ENCODE measurements at regions not wholly inside any gene's neighbourhood (a gene's known extent, or its start where the extent isn't known, plus 50 kb on each side); places are given as distances from the start of the nearest gene placed in this dataset.

DNA sequence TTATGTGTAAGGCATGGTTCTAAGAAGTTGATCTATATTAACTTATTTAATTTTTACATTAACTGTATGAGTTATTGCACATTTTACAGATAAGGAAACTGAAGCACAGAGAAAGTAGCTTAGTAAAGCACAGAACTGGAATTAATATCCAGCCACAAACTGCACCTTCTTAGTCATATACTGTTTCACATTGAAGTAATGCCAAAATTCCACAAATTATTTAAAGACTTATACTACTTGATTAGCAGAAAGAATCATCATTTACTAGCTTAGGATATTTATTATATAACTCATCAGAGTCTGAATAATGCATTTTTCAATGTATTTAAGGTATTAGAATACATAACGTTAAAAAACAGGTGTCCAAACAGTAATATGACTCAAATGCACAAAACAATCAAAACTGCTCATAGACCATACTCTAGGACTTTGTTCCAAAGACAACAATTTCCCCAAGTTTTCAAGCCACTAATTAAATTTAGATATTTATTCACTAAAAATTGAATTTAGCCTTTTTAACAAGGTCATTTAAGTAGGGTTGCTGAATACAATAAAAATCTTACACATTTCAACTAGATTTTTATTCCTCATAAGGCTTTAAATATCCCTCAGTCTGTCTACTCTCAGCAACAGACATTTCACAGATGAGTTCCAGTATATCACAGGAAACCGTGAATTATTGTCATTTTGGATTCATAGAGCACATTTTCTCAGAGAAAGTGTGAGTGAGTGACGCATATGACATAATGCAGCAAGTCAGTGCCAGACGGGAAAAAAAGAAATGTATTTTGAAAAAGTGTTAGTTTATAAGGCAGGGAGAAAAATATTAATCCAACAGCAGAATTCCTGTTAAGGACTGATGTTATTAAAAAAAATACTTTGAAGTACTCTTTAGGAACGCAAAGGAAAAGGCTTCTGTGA lies 782.5 kb downstream of the TMTC2 start:
- Histone ChIP-seq H3K4ac (ENCODE audit: low read depth, low read length) (no peak overlapping the region), H3K4me2 (ENCODE audit: low read length) (no peak overlapping the region), H3K9ac (ENCODE audit: low read length) (no peak overlapping the region), H3K27me3 (ENCODE audit: insufficient read depth, low read length, poor library complexity) (peaks cover 2% of the 10 kb centered on the region), H3K79me2 (ENCODE audit: control insufficient read depth, insufficient read depth, low read length) (no peaks in the 10 kb centered on the region), H3K23ac (ENCODE audit: low read length) (no peak overlapping the region), H3K79me1 (ENCODE audit: low read length) (no peaks in the 10 kb centered on the region), H2BK5ac (ENCODE audit: low read length) (no peak overlapping the region), H4K8ac (ENCODE audit: low read depth, low read length) (no peak overlapping the region), H3K36me3 (ENCODE audit: control insufficient read depth, insufficient read depth, low read length) (no peaks in the 10 kb centered on the region), H3K4me1 (ENCODE audit: control insufficient read depth, low read depth, low read length) (no peaks in the 10 kb centered on the region), H3K4me3 (ENCODE audit: low read length) (no peak overlapping the region), H3K27ac (ENCODE audit: low read depth, low read length) (no peak overlapping the region), H4K5ac (ENCODE audit: low read length) (no peak overlapping the region), H2BK120ac (ENCODE audit: low read depth, low read length) (no peak overlapping the region), H3K18ac (ENCODE audit: low read length) (no peak overlapping the region), H2BK15ac (replicated peaks; ENCODE audit: low read depth) (no peak overlapping the region), H2AK5ac (ENCODE audit: low read length) (no peak overlapping the region), H3K56ac (ENCODE audit: low read length) (no peak overlapping the region)
- no CpG with 5 or more reads among the region's 5 CpGs for WGBS (ENCODE audit: extremely low coverage, insufficient coverage, low lambda C conversion rate)
- DNase-seq: no peak

- Histone ChIP-seq H3K27me3 (ENCODE audit: insufficient read depth, low read length, poor library complexity) (no peaks in the 10 kb centered on the region), H2BK15ac (replicated peaks; ENCODE audit: low read depth) (no peak overlapping the region), H2BK120ac (ENCODE audit: low read depth, low read length) (no peak overlapping the region), H4K8ac (ENCODE audit: low read depth, low read length) (no peak overlapping the region), H3K18ac (ENCODE audit: low read length) (no peak overlapping the region), H2AK5ac (ENCODE audit: low read length) (no peak overlapping the region), H3K4ac (ENCODE audit: low read depth, low read length) (no peak overlapping the region), H3K4me1 (ENCODE audit: control insufficient read depth, low read depth, low read length) (no peaks in the 10 kb centered on the region), H3K23ac (ENCODE audit: low read length) (no peak overlapping the region), H3K4me2 (ENCODE audit: low read length) (no peak overlapping the region), H2BK5ac (ENCODE audit: low read length) (no peak overlapping the region), H3K9ac (ENCODE audit: low read length) (no peak overlapping the region), H4K5ac (ENCODE audit: low read length) (no peak overlapping the region), H3K4me3 (ENCODE audit: low read length) (no peak overlapping the region), H3K56ac (ENCODE audit: low read length) (no peak overlapping the region), H3K36me3 (ENCODE audit: control insufficient read depth, insufficient read depth, low read length) (no peaks in the 10 kb centered on the region), H3K79me2 (ENCODE audit: control insufficient read depth, insufficient read depth, low read length) (no peaks in the 10 kb centered on the region), H3K79me1 (ENCODE audit: low read length) (no peaks in the 10 kb centered on the region), H3K27ac (ENCODE audit: low read depth, low read length) (no peak overlapping the region)
- DNase-seq: no peak
- WGBS (ENCODE audit: extremely low coverage, insufficient coverage, low lambda C conversion rate): no CpG with 5 or more reads among the region's 2 CpGs
Measured at GRCh38 chr12:83465632-83466031, 778.9 kb downstream of the TMTC2 start.

DNA sequence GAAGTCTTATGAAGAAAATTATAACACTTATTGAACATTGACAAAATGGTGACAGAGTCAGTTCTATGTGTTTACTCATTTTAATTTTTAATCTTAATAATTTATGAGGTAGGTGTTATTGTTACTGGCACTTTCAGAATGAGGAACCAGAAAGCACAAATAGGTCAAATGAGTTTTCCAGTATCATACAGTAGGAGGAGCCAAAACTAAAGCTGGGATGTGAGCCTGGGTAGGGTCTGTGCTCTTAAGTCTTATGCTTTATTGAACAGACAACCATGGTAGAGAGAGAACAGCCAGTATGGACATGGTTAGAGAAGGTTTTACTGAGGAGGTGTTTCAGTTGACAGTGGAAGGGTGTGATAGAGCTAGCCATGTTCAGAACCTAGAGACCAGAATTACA lies 775.7 kb downstream of the TMTC2 start:
- peak; percentile 19 for DNase-seq
- Histone ChIP-seq H3K4me2 (ENCODE audit: low read length) (no peak overlapping the region), H2BK5ac (ENCODE audit: low read length) (no peak overlapping the region), H3K36me3 (ENCODE audit: control insufficient read depth, insufficient read depth, low read length) (no peaks in the 10 kb centered on the region), H3K4me3 (ENCODE audit: low read length) (no peak overlapping the region), H3K23ac (ENCODE audit: low read length) (no peak overlapping the region), H2AK5ac (ENCODE audit: low read length) (no peak overlapping the region), H3K18ac (ENCODE audit: low read length) (no peak overlapping the region), H3K27ac (ENCODE audit: low read depth, low read length) (no peak overlapping the region), H3K4ac (ENCODE audit: low read depth, low read length) (no peak overlapping the region), H3K79me2 (ENCODE audit: control insufficient read depth, insufficient read depth, low read length) (no peaks in the 10 kb centered on the region), H2BK120ac (ENCODE audit: low read depth, low read length) (no peak overlapping the region), H2BK15ac (replicated peaks; ENCODE audit: low read depth) (no peak overlapping the region), H3K27me3 (ENCODE audit: insufficient read depth, low read length, poor library complexity) (no peaks in the 10 kb centered on the region), H3K9ac (ENCODE audit: low read length) (no peak overlapping the region), H3K4me1 (ENCODE audit: control insufficient read depth, low read depth, low read length) (no peaks in the 10 kb centered on the region), H4K5ac (ENCODE audit: low read length) (no peak overlapping the region), H4K8ac (ENCODE audit: low read depth, low read length) (no peak overlapping the region), H3K56ac (ENCODE audit: low read length) (no peak overlapping the region), H3K79me1 (ENCODE audit: low read length) (no peaks in the 10 kb centered on the region)

GRCh38 chr12:83461336-83461935 lies 774.7 kb downstream of the TMTC2 start:
- no peak overlapping the region for H2BK120ac ChIP-seq (ENCODE audit: low read depth, low read length)
- no peaks in the 10 kb centered on the region for H3K27me3 ChIP-seq (ENCODE audit: insufficient read depth, low read length, poor library complexity)
- H2AK5ac ChIP-seq (ENCODE audit: low read length): no peak overlapping the region
- H3K9ac ChIP-seq (ENCODE audit: low read length): no peak overlapping the region
- no peak overlapping the region for H3K27ac ChIP-seq (ENCODE audit: low read depth, low read length)
- H3K23ac ChIP-seq (ENCODE audit: low read length): no peak overlapping the region
- H3K4me2 ChIP-seq (ENCODE audit: low read length): no peak overlapping the region
- no peaks in the 10 kb centered on the region for H3K36me3 ChIP-seq (ENCODE audit: control insufficient read depth, insufficient read depth, low read length)
- H3K4ac ChIP-seq (ENCODE audit: low read depth, low read length): no peak overlapping the region
- no CpG with 5 or more reads among the region's 3 CpGs for WGBS (ENCODE audit: extremely low coverage, insufficient coverage, low lambda C conversion rate)
- no peak overlapping the region for H3K4me3 ChIP-seq (ENCODE audit: low read length)
- no peak overlapping the region for H4K5ac ChIP-seq (ENCODE audit: low read length)
- no peaks in the 10 kb centered on the region for H3K79me1 ChIP-seq (ENCODE audit: low read length)
- no peaks in the 10 kb centered on the region for H3K4me1 ChIP-seq (ENCODE audit: control insufficient read depth, low read depth, low read length)
- H3K79me2 ChIP-seq (ENCODE audit: control insufficient read depth, insufficient read depth, low read length): no peaks in the 10 kb centered on the region
- H3K56ac ChIP-seq (ENCODE audit: low read length): no peak overlapping the region
- H2BK15ac ChIP-seq (replicated peaks; ENCODE audit: low read depth): no peak overlapping the region
- H3K18ac ChIP-seq (ENCODE audit: low read length): no peak overlapping the region
- H2BK5ac ChIP-seq (ENCODE audit: low read length): no peak overlapping the region
- H4K8ac ChIP-seq (ENCODE audit: low read depth, low read length): no peak overlapping the region
- peak; percentile 14 for DNase-seq

DNA sequence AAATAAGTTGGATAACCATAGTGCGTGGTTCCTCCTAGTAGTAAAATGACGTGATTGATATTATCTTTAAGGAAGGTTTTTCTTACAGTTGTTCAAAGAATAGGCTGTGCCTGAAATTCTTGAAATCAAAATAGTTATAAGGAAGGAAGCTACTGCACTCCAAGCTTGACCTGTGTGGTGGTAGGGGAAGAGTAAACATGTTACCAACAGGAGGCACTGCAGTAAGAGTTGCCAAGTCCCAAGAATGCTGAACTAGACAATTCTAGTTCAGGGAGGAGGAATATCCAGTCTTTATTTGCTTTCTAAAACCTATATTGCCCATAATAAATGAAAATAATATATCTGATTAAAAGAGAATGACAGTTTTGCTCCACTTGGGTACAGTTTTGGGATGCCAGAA lies 764.5 kb downstream of the TMTC2 start:
- Histone ChIP-seq H3K18ac (ENCODE audit: low read length) (no peak overlapping the region), H3K4me3 (ENCODE audit: low read length) (no peak overlapping the region), H3K56ac (ENCODE audit: low read length) (no peak overlapping the region), H2BK5ac (ENCODE audit: low read length) (no peak overlapping the region), H2AK5ac (ENCODE audit: low read length) (no peak overlapping the region), H4K5ac (ENCODE audit: low read length) (no peak overlapping the region), H3K9ac (ENCODE audit: low read length) (no peak overlapping the region), H3K79me1 (ENCODE audit: low read length) (no peaks in the 10 kb centered on the region), H2BK120ac (ENCODE audit: low read depth, low read length) (no peak overlapping the region), H4K8ac (ENCODE audit: low read depth, low read length) (no peak overlapping the region), H3K4ac (ENCODE audit: low read depth, low read length) (no peak overlapping the region), H3K27me3 (ENCODE audit: insufficient read depth, low read length, poor library complexity) (no peaks in the 10 kb centered on the region), H2BK15ac (replicated peaks; ENCODE audit: low read depth) (no peak overlapping the region), H3K79me2 (ENCODE audit: control insufficient read depth, insufficient read depth, low read length) (no peaks in the 10 kb centered on the region), H3K23ac (ENCODE audit: low read length) (no peak overlapping the region), H3K36me3 (ENCODE audit: control insufficient read depth, insufficient read depth, low read length) (no peaks in the 10 kb centered on the region), H3K27ac (ENCODE audit: low read depth, low read length) (no peak overlapping the region), H3K4me1 (ENCODE audit: control insufficient read depth, low read depth, low read length) (no peaks in the 10 kb centered on the region), H3K4me2 (ENCODE audit: low read length) (no peak overlapping the region)
- no peak for DNase-seq
- 100% methylated on average over 2 of the region's 2 CpGs for WGBS (ENCODE audit: extremely low coverage, insufficient coverage, low lambda C conversion rate)
